Spleen (tissue), 11 donors: ENCODE measurements at regions not wholly inside any gene's neighbourhood (a gene's known extent, or its start where the extent isn't known, plus 50 kb on each side); places are given as distances from the start of the nearest gene placed in this dataset.
"Not testable (repeated sequence)": the region's sequence is repeated elsewhere in the genome, so short reads cannot be mapped to it uniquely, and the experiment has no call there.

Source experiments
- DNase-seq: peaks from one replicate; pipeline ENCODE4 v3.0.0-alpha.2; 2020
- H3K27ac ChIP-seq, 8 donors: fragments of 200-600 bp; sonication (generic) in 7 of 8; 1 replicate in 4 of 8; 2 replicates in 4 of 8; pipeline versions ENCODE4 v1.5.0 to v1.8.0; 2016 to 2021; ENCODE audit warnings: inconsistent platforms in 4 of 8, mild to moderate bottlenecking in 4 of 8, moderate library complexity in 1 of 8
- H3K27me3 ChIP-seq, 7 donors: fragments of 200-600 bp; sonication (generic) in 6 of 7; replicated peaks in 1 of 7; 1 replicate in 4 of 7; 2 replicates in 3 of 7; pipeline versions ENCODE4 v1.5.0 to v1.8.0; 2016 to 2021; ENCODE audit warnings: inconsistent platforms in 3 of 7, mild to moderate bottlenecking in 1 of 7
- H3K36me3 ChIP-seq, 6 donors: fragments of 200-600 bp; sonication (generic) in 5 of 6; 1 replicate in 4 of 6; 2 replicates in 2 of 6; pipeline versions ENCODE4 v1.5.0 to v1.8.0; 2016 to 2021; ENCODE audit warnings: inconsistent platforms in 2 of 6
- H3K4me1 ChIP-seq, 6 donors: fragments of 200-600 bp; sonication (generic) in 5 of 6; 1 replicate in 3 of 6; 2 replicates in 3 of 6; pipeline versions ENCODE4 v1.5.0 to v1.8.0; 2016 to 2021; ENCODE audit warnings: inconsistent platforms in 3 of 6
- H3K4me3 ChIP-seq, 8 donors: fragments of 200-600 bp; sonication (generic) in 7 of 8; 1 replicate in 4 of 8; 2 replicates in 4 of 8; pipeline versions ENCODE4 v1.5.0 to v1.8.0; 2016 to 2021; ENCODE audit warnings: inconsistent platforms in 4 of 8, mild to moderate bottlenecking in 4 of 8, moderate library complexity in 2 of 8
- H3K9me3 ChIP-seq, 8 donors: fragments of 200-600 bp; sonication (generic) in 7 of 8; 1 replicate in 4 of 8; 2 replicates in 4 of 8; pipeline versions ENCODE4 v1.5.0 to v1.8.0; 2016 to 2021; ENCODE audit warnings: inconsistent platforms in 4 of 8
- CTCF ChIP-seq, 11 experiments: fragments of 200-600 bp in 7 of 11; fragments of 450-650 bp in 4 of 11; sonication (generic) in 4 of 11; IDR thresholded peaks in 8 of 11; conservative IDR thresholded peaks in 3 of 11; 1 replicate in 7 of 11; 2 replicates in 4 of 11; pipeline versions ENCODE4 v1.4.0 to v1.8.0; 2016 to 2021; ENCODE audit warnings: antibody characterized with exemption in 11 of 11, inconsistent platforms in 4 of 11, mild to moderate bottlenecking in 1 of 11
- POLR2A ChIP-seq, 3 donors: fragments of 450-650 bp; IDR thresholded peaks; one replicate each; pipeline ENCODE4 v1.5.1; 2017; ENCODE audit warnings: antibody characterized with exemption in 3 of 3, mild to moderate bottlenecking in 1 of 3
- POLR2AphosphoS5 ChIP-seq, 3 donors: sonication (generic); formaldehyde crosslinking; IDR thresholded peaks; one replicate each; pipeline ENCODE4 v1.5.1; 2017; ENCODE audit warnings: antibody characterized with exemption in 3 of 3
- WGBS, 5 donors: extraction: QIAGEN DNeasy Blood & Tissue Kit in 3 of 5; methylation state at CpG; one replicate each; pipeline versions ENCODE4 v1.1.5 to v1.1.7; 2013 to 2018; 5-methylcytosine and 5-hydroxymethylcytosine counted together
- intact Hi-C: fragments of 100-400 bp; cut with DNase I; formaldehyde crosslinking; loops from one replicate; pipeline ENCODE4 v1.15.0; 2023; ENCODE audit warnings: low total_unique reads
- donor health status: healthy with polysubstance abuse.
- donor health status: DM: no; HTN: no; CAD: no; lungs with moderate emphysema.
- donor health status: DM: no; HTN: no; CAD: no.
- donor health status: Bipolar disorder and iron deficiency.
- donor health status: healthy.
- donor health status: DM: no; HTN: no; CAD: no.
- donor health status: DM: yes; HTN: yes; CAD: no.

GRCh38 chr10:3654980-3655379 lies 130.0 kb downstream of the KLF6 start:
- DNase-seq = no peak
- WGBS, 5 donors = 47 to 78% (median 76%) methylated on average over 1 of the region's 1 CpG
- Histone ChIP-seq H3K4me1 (peaks cover 0 to 20% (median 8%) of the 10 kb centered on the region in 6 donors), H3K4me3 (peak overlapping the region in 1 of 8 donors; percentile 37), H3K27ac (peak overlapping the region in 7 of 8 donors; percentile 27 to 84 (median 65)), H3K9me3 (no peaks in the 10 kb centered on the region), H3K36me3 (no peaks in the 10 kb centered on the region), H3K27me3 (peaks cover 0 to 7% (median 0%) of the 10 kb centered on the region in 7 donors)
- no peak for TF ChIP-seq POLR2AphosphoS5 (IDR thresholded peaks at IDR 0.05)
- TF ChIP-seq CTCF (IDR thresholded peaks at IDR 0.05 in 8 of 11, conservative IDR thresholded peaks at IDR 0.05 in 3 of 11) = no peak
- no peak for TF ChIP-seq POLR2A (IDR thresholded peaks at IDR 0.05)
- intact Hi-C loops = no loop called here

DNA sequence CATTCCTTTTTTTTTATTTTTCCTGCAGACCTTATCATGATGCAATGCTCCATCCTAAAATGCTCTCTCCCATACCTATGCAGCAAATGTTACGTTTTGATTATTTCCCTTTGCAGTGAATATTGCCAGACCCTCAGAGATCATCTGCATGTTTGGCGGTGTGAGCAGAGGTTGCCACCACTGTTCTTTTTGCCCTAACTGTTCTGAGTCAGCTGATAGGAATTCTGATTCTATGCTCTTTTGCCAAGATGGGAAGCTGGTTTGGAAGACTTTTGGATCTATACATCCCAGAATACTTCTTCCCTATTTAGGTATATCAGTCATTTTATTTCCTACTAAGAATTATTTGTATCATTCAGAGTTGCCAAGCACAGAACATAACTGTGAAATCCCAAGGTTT lies 130.5 kb downstream of the KLF6 start:
- Histone ChIP-seq H3K27me3 (peaks cover 0 to 7% (median 0%) of the 10 kb centered on the region in 7 donors), H3K36me3 (no peaks in the 10 kb centered on the region), H3K4me3 (no peak overlapping the region), H3K9me3 (no peaks in the 10 kb centered on the region), H3K4me1 (peaks cover 0 to 20% (median 8%) of the 10 kb centered on the region in 6 donors), H3K27ac (peak overlapping the region in 1 of 8 donors; percentile 84)
- no peak for TF ChIP-seq CTCF (IDR thresholded peaks at IDR 0.05 in 8 of 11, conservative IDR thresholded peaks at IDR 0.05 in 3 of 11)
- no peak for TF ChIP-seq POLR2AphosphoS5 (IDR thresholded peaks at IDR 0.05)
- no peak for TF ChIP-seq POLR2A (IDR thresholded peaks at IDR 0.05)
- DNase-seq = no peak
- 87 to 97% (median 93%) methylated on average over 2 of the region's 2 CpGs for WGBS, 5 donors
- intact Hi-C loops = no loop called here

- DNase-seq, H3K27ac ChIP-seq, H3K36me3 ChIP-seq, H3K27me3 ChIP-seq, H3K9me3 ChIP-seq, intact Hi-C loops: not testable (repeated sequence)
- WGBS, 5 donors = 69 to 96% (median 92%) methylated on average over 2 of the region's 2 CpGs
- peaks cover 0 to 20% (median 8%) of the 10 kb centered on the region in 6 donors for H3K4me1 ChIP-seq
- peak overlapping the region in 2 of 8 donors; percentile 9 to 39 for H3K4me3 ChIP-seq
Measured at GRCh38 chr10:3653303-3653702, 131.7 kb downstream of the KLF6 start.

DNA sequence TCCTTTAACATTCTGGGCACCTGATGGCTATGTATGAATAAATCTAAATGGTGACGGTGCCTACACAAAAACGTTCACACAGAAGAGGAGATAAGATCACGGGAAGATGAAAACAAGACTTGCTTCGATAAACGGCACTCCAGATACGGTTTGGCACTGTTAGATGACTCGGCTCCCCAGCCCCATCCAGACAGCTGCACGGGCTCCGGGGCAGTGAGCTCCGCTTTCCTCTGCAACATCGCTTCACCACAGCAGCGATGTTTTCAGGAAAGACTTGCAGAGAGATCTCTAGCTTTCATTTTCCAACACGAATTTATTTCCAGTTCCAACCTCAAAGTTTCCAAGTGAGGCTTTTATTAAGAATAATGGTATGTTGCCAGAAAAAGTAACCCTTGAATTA lies 132.1 kb downstream of the KLF6 start:
- Histone ChIP-seq H3K4me1 (peaks cover 0 to 20% (median 8%) of the 10 kb centered on the region in 6 donors), H3K4me3 (peak overlapping the region in 2 of 8 donors; percentile 9 to 39)
- 32 to 57% (median 42%) methylated on average over 13 of the region's 13 CpGs for WGBS, 5 donors

More for the DNA sequence above, 132.1 kb downstream of the KLF6 start:
- DNase-seq = no peak
- intact Hi-C loops = no loop called here
- Histone ChIP-seq H3K27ac (no peak overlapping the region), H3K27me3 (peaks cover 0 to 7% (median 0%) of the 10 kb centered on the region in 7 donors), H3K9me3 (no peaks in the 10 kb centered on the region), H3K36me3 (no peaks in the 10 kb centered on the region)
- TF ChIP-seq CTCF (IDR thresholded peaks at IDR 0.05 in 8 of 11, conservative IDR thresholded peaks at IDR 0.05 in 3 of 11) (no peak), POLR2AphosphoS5 (IDR thresholded peaks at IDR 0.05) (no peak), POLR2A (IDR thresholded peaks at IDR 0.05) (no peak)
